OCI-LY3 (cell line): ENCODE measurements at regions not wholly inside any gene's neighbourhood (a gene's known extent, or its start where the extent isn't known, plus 50 kb on each side); places are given as distances from the start of the nearest gene placed in this dataset.

Experiments
- CTCF ChIP-seq: fragments of 200-600, 300-600 bp; sonication (generic); IDR thresholded peaks from 2 replicates; pipeline ENCODE4 v1.5.1; 2014; ENCODE audit warnings: antibody characterized with exemption, low read length, low read depth
- EZH2phosphoT487 ChIP-seq: fragments of 200-600 bp; shearing (Covaris generic); IDR thresholded peaks from 2 replicates; pipeline ENCODE4 v1.6.1; 2018; ENCODE audit warnings: antibody characterized with exemption, mixed run types, low read depth

GRCh38 chr10:107542607-107543006 lies 378.1 kb upstream of the SORCS1 start:
- TF ChIP-seq CTCF (no peak), EZH2phosphoT487 (no peak)
